ENCODE measurements at regions not wholly inside any gene's neighbourhood (a gene's known extent, or its start where the extent isn't known, plus 50 kb on each side); places are given as distances from the start of the nearest gene placed in this dataset.
A peak's percentile ranks its signal among the peaks of the same experiment; 100 is the strongest.

DNA sequence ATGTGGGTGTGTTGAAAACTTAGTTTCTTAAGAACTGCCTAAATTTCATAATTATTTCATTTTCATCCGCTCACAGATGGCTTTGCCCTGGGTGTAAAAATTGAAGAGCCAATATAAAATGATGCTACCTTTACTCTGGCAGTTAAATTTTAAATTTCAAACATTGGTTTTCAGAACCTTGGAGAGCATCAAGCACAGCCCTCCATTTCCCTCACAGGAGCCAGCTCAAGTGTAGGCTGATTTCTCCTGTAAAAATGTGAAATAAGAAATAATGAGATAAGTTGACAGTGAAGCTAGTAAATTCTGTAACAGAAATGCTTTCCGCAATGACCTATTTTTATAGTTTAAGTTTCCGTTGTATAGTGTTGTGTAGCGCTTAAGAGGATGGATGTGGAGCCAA is 53.9 kb upstream of the AKT3 start:
- Histone ChIP-seq H3K9ac (ENCODE audit: insufficient read depth, low read depth, low read length) (no peak overlapping the region), H3K36me3 (replicated peaks in 1 of 2; ENCODE audit: control insufficient read depth in 1 of 2, insufficient read depth in 2 of 2, low read length in 2 of 2) (no peaks in the 10 kb centered on the region), H3K27me3 (ENCODE audit: control insufficient read depth in 1 of 2, insufficient read depth in 2 of 2, low read length in 2 of 2) (peaks cover 4 to 28% of the 10 kb centered on the region in 2 experiments; a peak in 3 of 5 replicates), H4K20me1 (ENCODE audit: insufficient read depth, low read length) (no peaks in the 10 kb centered on the region), H3K9me3 (ENCODE audit: low read length) (no peaks in the 10 kb centered on the region), H3K79me2 (ENCODE audit: insufficient read depth, low read length) (no peaks in the 10 kb centered on the region), H3K4me3 (replicated peaks in 1 of 3; ENCODE audit: insufficient read depth in 1 of 3, low read depth in 2 of 3, low read length in 3 of 3) (no peak overlapping the region), H3K27ac (ENCODE audit: extremely low read length, insufficient read depth, low read length) (no peak overlapping the region), H3K4me2 (ENCODE audit: low read depth, low read length) (no peak overlapping the region), H2AFZ (ENCODE audit: low read length) (no peak overlapping the region), H3K4me1 (ENCODE audit: insufficient read depth, low read length) (no peaks in the 10 kb centered on the region)
- ChIA-PET POLR2A (no interaction called here), CTCF (ENCODE audit: low intra/inter-chr PET ratio, low total read pairs) (no interaction called here)
- no peak for ATAC-seq
- WGBS (ENCODE audit: low lambda C conversion rate) = 80% methylated on average over 4 of the region's 4 CpGs
- BruUV-seq (replicated peaks) = no TSS peak
- FAIRE-seq = no peak
- in situ Hi-C loops (cut with HindIII; ENCODE audit: extremely low pct_ligation_motif_present, low pct_unique_long_range_greater_than_20kb) = no loop called here
- TF ChIP-seq, protein P1, sequence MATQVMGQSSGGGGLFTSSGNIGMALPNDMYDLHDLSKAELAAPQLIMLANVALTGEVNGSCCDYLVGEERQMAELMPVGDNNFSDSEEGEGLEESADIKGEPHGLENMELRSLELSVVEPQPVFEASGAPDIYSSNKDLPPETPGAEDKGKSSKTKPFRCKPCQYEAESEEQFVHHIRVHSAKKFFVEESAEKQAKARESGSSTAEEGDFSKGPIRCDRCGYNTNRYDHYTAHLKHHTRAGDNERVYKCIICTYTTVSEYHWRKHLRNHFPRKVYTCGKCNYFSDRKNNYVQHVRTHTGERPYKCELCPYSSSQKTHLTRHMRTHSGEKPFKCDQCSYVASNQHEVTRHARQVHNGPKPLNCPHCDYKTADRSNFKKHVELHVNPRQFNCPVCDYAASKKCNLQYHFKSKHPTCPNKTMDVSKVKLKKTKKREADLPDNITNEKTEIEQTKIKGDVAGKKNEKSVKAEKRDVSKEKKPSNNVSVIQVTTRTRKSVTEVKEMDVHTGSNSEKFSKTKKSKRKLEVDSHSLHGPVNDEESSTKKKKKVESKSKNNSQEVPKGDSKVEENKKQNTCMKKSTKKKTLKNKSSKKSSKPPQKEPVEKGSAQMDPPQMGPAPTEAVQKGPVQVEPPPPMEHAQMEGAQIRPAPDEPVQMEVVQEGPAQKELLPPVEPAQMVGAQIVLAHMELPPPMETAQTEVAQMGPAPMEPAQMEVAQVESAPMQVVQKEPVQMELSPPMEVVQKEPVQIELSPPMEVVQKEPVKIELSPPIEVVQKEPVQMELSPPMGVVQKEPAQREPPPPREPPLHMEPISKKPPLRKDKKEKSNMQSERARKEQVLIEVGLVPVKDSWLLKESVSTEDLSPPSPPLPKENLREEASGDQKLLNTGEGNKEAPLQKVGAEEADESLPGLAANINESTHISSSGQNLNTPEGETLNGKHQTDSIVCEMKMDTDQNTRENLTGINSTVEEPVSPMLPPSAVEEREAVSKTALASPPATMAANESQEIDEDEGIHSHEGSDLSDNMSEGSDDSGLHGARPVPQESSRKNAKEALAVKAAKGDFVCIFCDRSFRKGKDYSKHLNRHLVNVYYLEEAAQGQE (IDR thresholded peaks at IDR 0.05; ENCODE audit: borderline replicate concordance in 1 of 2, low read depth in 1 of 2, low read length in 2 of 2) = peak; percentile 25 to 92
- no peak for TF ChIP-seq YEATS4 (CRISPR knock-in tag; IDR thresholded peaks at IDR 0.05; ENCODE audit: borderline replicate concordance)
- TF ChIP-seq SRY (CRISPR knock-in tag; IDR thresholded peaks at IDR 0.05) = no peak
- peak; percentile 65; the same call in 1 of the 2 replicates for TF ChIP-seq MIER2 (CRISPR knock-in tag; IDR thresholded peaks at IDR 0.05)
- no peak for TF ChIP-seq SALL1 (CRISPR knock-in tag; IDR thresholded peaks at IDR 0.05)
- intact Hi-C loops (cut with micrococcal nuclease; ENCODE audit: unreplicated experiment) = no loop called here
- DNase-seq (ENCODE audit: low spot score) = no peak

DNA sequence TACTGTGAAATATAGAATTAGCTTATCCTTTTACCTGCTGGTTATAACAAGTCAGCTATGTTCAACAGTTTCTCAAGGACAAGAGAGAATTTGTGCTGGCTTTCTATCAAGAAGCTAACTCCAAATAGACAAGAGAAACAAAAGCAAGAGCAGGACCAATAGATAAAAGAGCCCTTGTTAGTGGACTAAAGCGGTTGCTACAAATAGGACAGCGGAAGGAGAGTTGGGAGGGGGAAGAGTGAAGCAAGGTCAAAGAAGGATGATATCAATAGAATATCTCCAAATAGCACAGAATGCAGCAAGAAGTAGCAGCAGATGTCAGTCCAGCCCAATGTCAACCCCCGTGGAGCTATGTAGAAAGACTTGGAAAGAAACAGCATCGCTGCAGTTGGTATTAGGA is 53.0 kb upstream of the AKT3 start:
- no peaks in the 10 kb centered on the region for H3K79me2 ChIP-seq (ENCODE audit: insufficient read depth, low read length)
- H3K9ac ChIP-seq (ENCODE audit: insufficient read depth, low read depth, low read length) = no peak overlapping the region
- no peak overlapping the region for H3K4me3 ChIP-seq (replicated peaks in 1 of 3; ENCODE audit: insufficient read depth in 1 of 3, low read depth in 2 of 3, low read length in 3 of 3)
- H4K20me1 ChIP-seq (ENCODE audit: insufficient read depth, low read length) = no peaks in the 10 kb centered on the region
- CTCF ChIA-PET (ENCODE audit: low intra/inter-chr PET ratio, low total read pairs) = no interaction called here
- no peak overlapping the region for H3K27ac ChIP-seq (ENCODE audit: extremely low read length, insufficient read depth, low read length)
- no TSS peak for BruUV-seq (replicated peaks)
- peaks cover 4 to 32% of the 10 kb centered on the region in 2 experiments; a peak in 3 of 5 replicates for H3K27me3 ChIP-seq (ENCODE audit: control insufficient read depth in 1 of 2, insufficient read depth in 2 of 2, low read length in 2 of 2)
- H3K4me1 ChIP-seq (ENCODE audit: insufficient read depth, low read length) = no peaks in the 10 kb centered on the region
- in situ Hi-C loops (cut with HindIII; ENCODE audit: extremely low pct_ligation_motif_present, low pct_unique_long_range_greater_than_20kb) (no loop called here), intact Hi-C loops (cut with micrococcal nuclease; ENCODE audit: unreplicated experiment) (no loop called here)
- no peak for FAIRE-seq
- no peak for ATAC-seq
- no peaks in the 10 kb centered on the region for H3K9me3 ChIP-seq (ENCODE audit: low read length)
- TF ChIP-seq, protein P2, sequence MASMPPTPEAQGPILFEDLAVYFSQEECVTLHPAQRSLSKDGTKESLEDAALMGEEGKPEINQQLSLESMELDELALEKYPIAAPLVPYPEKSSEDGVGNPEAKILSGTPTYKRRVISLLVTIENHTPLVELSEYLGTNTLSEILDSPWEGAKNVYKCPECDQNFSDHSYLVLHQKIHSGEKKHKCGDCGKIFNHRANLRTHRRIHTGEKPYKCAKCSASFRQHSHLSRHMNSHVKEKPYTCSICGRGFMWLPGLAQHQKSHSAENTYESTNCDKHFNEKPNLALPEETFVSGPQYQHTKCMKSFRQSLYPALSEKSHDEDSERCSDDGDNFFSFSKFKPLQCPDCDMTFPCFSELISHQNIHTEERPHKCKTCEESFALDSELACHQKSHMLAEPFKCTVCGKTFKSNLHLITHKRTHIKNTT (CRISPR knock-in tag; IDR thresholded peaks at IDR 0.05) = no peak
- TF ChIP-seq SNAPC2 (CRISPR knock-in tag; IDR thresholded peaks at IDR 0.05) (no peak), CENPX (CRISPR knock-in tag; IDR thresholded peaks at IDR 0.05) (no peak)
- WGBS (ENCODE audit: low lambda C conversion rate) = 38% methylated on average over 4 of the region's 4 CpGs
- no peak overlapping the region for H2AFZ ChIP-seq (ENCODE audit: low read length)
- POLR2A ChIA-PET = no interaction called here
- no peak for DNase-seq (ENCODE audit: low spot score)
- H3K4me2 ChIP-seq (ENCODE audit: low read depth, low read length) = no peak overlapping the region
- no peaks in the 10 kb centered on the region for H3K36me3 ChIP-seq (replicated peaks in 1 of 2; ENCODE audit: control insufficient read depth in 1 of 2, insufficient read depth in 2 of 2, low read length in 2 of 2)

Measured in HepG2 (cell line).